GM18861 (cell line): ENCODE measurements at regions not wholly inside any gene's neighbourhood (a gene's known extent, or its start where the extent isn't known, plus 50 kb on each side); places are given as distances from the start of the nearest gene placed in this dataset.
"Not testable (repeated sequence)": the region's sequence is repeated elsewhere in the genome, so short reads cannot be mapped to it uniquely, and the experiment has no call there.

ENCODE experiments used
- ATAC-seq: cut with Tn5 transposase; IDR thresholded peaks from one replicate; pipeline ENCODE4 v1.9.1; 2021; ENCODE audit not compliant: unreplicated experiment

- ATAC-seq: not testable (repeated sequence)
Measured at GRCh38 chr1:206404309-206405027, 65.8 kb upstream of the IKBKE start.

GRCh38 chr1:206405282-206405681 is 65.0 kb upstream of the IKBKE start:
- ATAC-seq: not testable (repeated sequence)

- not testable (repeated sequence) for ATAC-seq
Measured at GRCh38 chr1:206408371-206409288, 61.6 kb upstream of the IKBKE start.

- no peak for ATAC-seq
Measured at GRCh38 chr1:206411321-206411720, 59.0 kb upstream of the IKBKE start.

- ATAC-seq: no peak
Measured at GRCh38 chr1:206415942-206416341, 54.3 kb upstream of the IKBKE start.

- no peak for ATAC-seq
Measured at GRCh38 chr1:206417774-206418614, 52.3 kb upstream of the IKBKE start.

- ATAC-seq: no peak
Measured at GRCh38 chr1:206419250-206419649, 51.0 kb upstream of the IKBKE start.

- no peak for ATAC-seq
Measured at GRCh38 chr1:206419783-206420182, 50.5 kb upstream of the IKBKE start.

- ATAC-seq: no peak
Measured at GRCh38 chr1:206420471-206420870, 49.8 kb upstream of the IKBKE start.
